GM12878 (cell line): ENCODE measurements at regions not wholly inside any gene's neighbourhood (a gene's known extent, or its start where the extent isn't known, plus 50 kb on each side); places are given as distances from the start of the nearest gene placed in this dataset.

Experiments used
- ATAC-seq: fragments of 200-7000 bp; cut with Tn5 transposase; 3 replicates; pipeline ENCODE4 v1.9.1; 2020; ENCODE audit warnings: mild to moderate bottlenecking, moderate library complexity
- BruUV-seq: library from RNA; stranded (reverse); fragments of 400-500 nt; replicated peaks from 2 replicates; lab custom pipeline; 2021; lab: Mats Ljungman, UMichigan
- CTCF ChIA-PET: fragments of 300-600 bp; sonication (Branson Sonifier 250); formaldehyde crosslinking; extraction: SDS; loops from one replicate; lab custom pipeline; 2021; ENCODE audit warnings: inconsistent platforms; lab: Yijun Ruan, JAX
- POLR2A ChIA-PET: fragments of 350-600 bp; formaldehyde crosslinking; extraction: SDS; loops from one replicate; lab custom pipeline; 2021; ENCODE audit warnings: inconsistent platforms; lab: Charles Lee
- RAD21 ChIA-PET: fragments of 300-600 bp; sonication (Branson Sonifier 250); formaldehyde crosslinking; loops from one replicate; lab custom pipeline; 2023; ENCODE audit warnings: antibody characterized with exemption; ENCODE audit not compliant: unreplicated experiment; lab: Charles Lee
- SMC1A ChIA-PET: fragments of 300-600 bp; sonication (Branson Sonifier 250); formaldehyde crosslinking; loops from one replicate; lab custom pipeline; 2023; ENCODE audit not compliant: unreplicated experiment, uncharacterized antibody; lab: Charles Lee
- DNase-seq: peaks from one replicate; pipeline ENCODE4 v3.0.0-alpha.2; 2011; ENCODE audit warnings: low read depth, low spot score
- FAIRE-seq: peaks from 3 replicates; lab custom pipeline; 2011; peaks lifted over from hg19 to GRCh38; lab: Jason Lieb, UNC
- H2AFZ ChIP-seq: 2 replicates; pipeline ENCODE4 v1.6.0; 2011; ENCODE audit warnings: low read depth, low read length, control low read depth; ENCODE audit not compliant: control insufficient read depth
- H3K27ac ChIP-seq: 2 replicates; pipeline ENCODE4 v1.5.1; 2011; ENCODE audit warnings: control low read depth; ENCODE audit not compliant: control insufficient read depth, insufficient read depth
- H3K27me3 ChIP-seq, 2 experiments: replicated peaks in 1 of 2; 2 replicates each; pipeline versions ENCODE4 v1.6.0 to v1.6.1; 2011; ENCODE audit warnings: low read length in 1 of 2; ENCODE audit not compliant: control insufficient read depth in 2 of 2, insufficient read depth in 2 of 2
- H3K36me3 ChIP-seq, 2 experiments: 2 replicates each; pipeline ENCODE4 v1.5.1; 2011; ENCODE audit warnings: low read length in 1 of 2; ENCODE audit not compliant: control insufficient read depth in 2 of 2, insufficient read depth in 2 of 2
- H3K4me1 ChIP-seq: 2 replicates; pipeline ENCODE4 v1.6.1; 2011; ENCODE audit warnings: mild to moderate bottlenecking, low read length, moderate library complexity, mixed read lengths; ENCODE audit not compliant: control insufficient read depth, insufficient read depth
- H3K4me2 ChIP-seq: 2 replicates; pipeline ENCODE4 v1.6.0; 2011; ENCODE audit warnings: control low read depth; ENCODE audit not compliant: control insufficient read depth, insufficient read depth
- H3K4me3 ChIP-seq: fragments of 200-600 bp; sonication (generic); 2 replicates; pipeline ENCODE4 v1.5.1; 2016
- H3K79me2 ChIP-seq: 2 replicates; pipeline ENCODE4 v1.6.0; 2011; ENCODE audit warnings: low read length; ENCODE audit not compliant: control insufficient read depth, insufficient read depth
- H3K9ac ChIP-seq: 2 replicates; pipeline ENCODE4 v1.8.0; 2011; ENCODE audit warnings: low read length, control low read depth, mixed read lengths; ENCODE audit not compliant: control insufficient read depth, insufficient read depth
- H3K9me3 ChIP-seq: replicated peaks from 3 replicates; pipeline ENCODE4 v1.5.1; 2011; ENCODE audit warnings: mild to moderate bottlenecking, low read length; ENCODE audit not compliant: control insufficient read depth, insufficient read depth
- H4K20me1 ChIP-seq: 2 replicates; pipeline ENCODE4 v1.6.0; 2011; ENCODE audit not compliant: control insufficient read depth, insufficient read depth
- JUNB ChIP-seq: IDR thresholded peaks from 2 replicates; pipeline ENCODE4 v1.6.1; 2016; ENCODE audit warnings: antibody characterized with exemption, mild to moderate bottlenecking
- SKIL ChIP-seq: fragments of 450-650 bp; IDR thresholded peaks from 2 replicates; pipeline ENCODE4 v1.6.1; 2017; ENCODE audit warnings: mild to moderate bottlenecking, low read depth, inconsistent platforms; ENCODE audit not compliant: poor library complexity, severe bottlenecking
- WGBS: methylation state at CpG from one replicate; pipeline ENCODE4 v1.1.6; 2016; ENCODE audit warnings: low lambda C conversion rate; ENCODE audit not compliant: insufficient replicate concordance, insufficient coverage; ENCODE audit errors: missing lambda C conversion rate; 5-methylcytosine and 5-hydroxymethylcytosine counted together
- in situ Hi-C: fragments of 300-500 bp; cut with MboI; formaldehyde crosslinking; loops from 9 replicates; pipeline ENCODE4 v1.14.3; 2018; ENCODE audit warnings: mixed read lengths
- intact Hi-C: fragments of 100-400 bp; cut with micrococcal nuclease; formaldehyde crosslinking; loops from one replicate; pipeline ENCODE4 v1.14.2; 2022; ENCODE audit not compliant: unreplicated experiment

- intact Hi-C loops = no loop called here
Measured at GRCh38 chr1:60436186-60436585, 362.6 kb upstream of the C1orf87 start.

GRCh38 chr1:60431593-60431992, 358.0 kb upstream of the C1orf87 start:
- ChIA-PET SMC1A (no interaction called here), RAD21 (no interaction called here), CTCF (no interaction called here), POLR2A (no interaction called here)
- no peak for DNase-seq
- no peak for FAIRE-seq
- intact Hi-C loops (no loop called here), in situ Hi-C loops (no loop called here)
- H2AFZ ChIP-seq = no peak overlapping the region
- no peaks in the 10 kb centered on the region; the same call in 2 of the 3 replicates for H3K9me3 ChIP-seq
- H4K20me1 ChIP-seq = no peaks in the 10 kb centered on the region
- H3K4me2 ChIP-seq = no peak overlapping the region
- H3K36me3 ChIP-seq = no peaks in the 10 kb centered on the region
- no peaks in the 10 kb centered on the region for H3K4me1 ChIP-seq
- no peaks in the 10 kb centered on the region for H3K79me2 ChIP-seq
- H3K4me3 ChIP-seq = no peak overlapping the region
- no peak for ATAC-seq
- BruUV-seq = no TSS peak
- 0% methylated on average over 2 of the region's 2 CpGs for WGBS
- H3K27ac ChIP-seq = no peak overlapping the region
- H3K9ac ChIP-seq = no peak overlapping the region
- TF ChIP-seq SKIL = no peak
- no peaks in the 10 kb centered on the region for H3K27me3 ChIP-seq

More at GRCh38 chr1:60436186-60436585, 362.6 kb upstream of the C1orf87 start:
- Histone ChIP-seq H3K9me3 (no peaks in the 10 kb centered on the region; the same call in 2 of the 3 replicates), H4K20me1 (no peaks in the 10 kb centered on the region), H3K79me2 (no peaks in the 10 kb centered on the region), H3K27me3 (no peaks in the 10 kb centered on the region), H3K4me1 (no peaks in the 10 kb centered on the region), H2AFZ (no peak overlapping the region), H3K9ac (no peak overlapping the region), H3K27ac (no peak overlapping the region), H3K4me3 (no peak overlapping the region), H3K4me2 (no peak overlapping the region), H3K36me3 (no peaks in the 10 kb centered on the region)
- no TSS peak for BruUV-seq
- FAIRE-seq (no peak), DNase-seq (no peak), ATAC-seq (no peak)
- ChIA-PET POLR2A (no interaction called here), CTCF (no interaction called here), SMC1A (interaction anchor here (1.2 kb wide), 1 partner anchor 9 kb away, joined by 4 read pairs; no protein-coding TSS in a partner anchor), RAD21 (no interaction called here)
- TF ChIP-seq JUNB = no peak
- no peak for TF ChIP-seq SKIL
- in situ Hi-C loops = no loop called here
- 0% methylated on average over 2 of the region's 2 CpGs for WGBS
